Esophagus squamous epithelium (tissue), 4 donors: ENCODE measurements at regions not wholly inside any gene's neighbourhood (a gene's known extent, or its start where the extent isn't known, plus 50 kb on each side); places are given as distances from the start of the nearest gene placed in this dataset.

Source experiments
- POLR2A ChIP-seq, 4 donors: fragments of 450-650 bp; IDR thresholded peaks; one replicate each; pipeline ENCODE4 v1.6.1; 2017; ENCODE audit warnings: antibody characterized with exemption in 4 of 4, mild to moderate bottlenecking in 4 of 4, moderate library complexity in 3 of 4
- TF ChIP-seq, protein P1 (sequence below), 6 experiments: fragments of 450-650 bp in 4 of 6; fragments of 200-600 bp in 2 of 6; sonication (generic) in 2 of 6; IDR thresholded peaks; one replicate each; pipeline ENCODE4 v1.5.1; 2016 to 2019; ENCODE audit warnings: antibody characterized with exemption in 6 of 6, mild to moderate bottlenecking in 4 of 6, moderate library complexity in 4 of 6

DNA sequence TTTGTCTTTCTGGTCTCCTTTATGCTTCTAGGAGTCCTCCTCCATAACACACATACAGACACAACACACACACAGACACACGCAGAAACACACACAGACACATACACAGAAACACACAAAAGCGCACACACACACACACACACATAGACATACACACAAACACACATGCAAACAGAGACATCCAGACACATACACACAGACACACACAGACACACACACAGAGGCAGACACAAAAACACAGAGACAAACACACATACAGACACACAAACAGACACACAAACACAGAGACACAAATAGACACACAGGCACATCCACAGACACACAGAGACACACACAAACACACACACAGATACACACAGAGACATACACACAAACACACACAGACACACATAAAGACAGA, 220.2 kb downstream of the IRX2 start:
- TF ChIP-seq POLR2A (IDR thresholded peaks at IDR 0.05): no peak
- TF ChIP-seq, protein P1, sequence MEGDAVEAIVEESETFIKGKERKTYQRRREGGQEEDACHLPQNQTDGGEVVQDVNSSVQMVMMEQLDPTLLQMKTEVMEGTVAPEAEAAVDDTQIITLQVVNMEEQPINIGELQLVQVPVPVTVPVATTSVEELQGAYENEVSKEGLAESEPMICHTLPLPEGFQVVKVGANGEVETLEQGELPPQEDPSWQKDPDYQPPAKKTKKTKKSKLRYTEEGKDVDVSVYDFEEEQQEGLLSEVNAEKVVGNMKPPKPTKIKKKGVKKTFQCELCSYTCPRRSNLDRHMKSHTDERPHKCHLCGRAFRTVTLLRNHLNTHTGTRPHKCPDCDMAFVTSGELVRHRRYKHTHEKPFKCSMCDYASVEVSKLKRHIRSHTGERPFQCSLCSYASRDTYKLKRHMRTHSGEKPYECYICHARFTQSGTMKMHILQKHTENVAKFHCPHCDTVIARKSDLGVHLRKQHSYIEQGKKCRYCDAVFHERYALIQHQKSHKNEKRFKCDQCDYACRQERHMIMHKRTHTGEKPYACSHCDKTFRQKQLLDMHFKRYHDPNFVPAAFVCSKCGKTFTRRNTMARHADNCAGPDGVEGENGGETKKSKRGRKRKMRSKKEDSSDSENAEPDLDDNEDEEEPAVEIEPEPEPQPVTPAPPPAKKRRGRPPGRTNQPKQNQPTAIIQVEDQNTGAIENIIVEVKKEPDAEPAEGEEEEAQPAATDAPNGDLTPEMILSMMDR (IDR thresholded peaks at IDR 0.05): no peak
